Adipose tissue (tissue), 3 donors: ENCODE measurements at regions not wholly inside any gene's neighbourhood (a gene's known extent, or its start where the extent isn't known, plus 50 kb on each side); places are given as distances from the start of the nearest gene placed in this dataset.
A peak's percentile ranks its signal among the peaks of the same experiment; 100 is the strongest.
"Not testable (repeated sequence)": the region's sequence is repeated elsewhere in the genome, so short reads cannot be mapped to it uniquely, and the experiment has no call there.

Experiments
- H3K27ac ChIP-seq: one replicate; pipeline ENCODE4 v1.5.1; 2013; ENCODE audit warnings: low read depth, low read length
- WGBS, 3 donors: extraction: QIAGEN DNeasy Blood & Tissue Kit; methylation state at CpG; one replicate each; pipeline ENCODE4 v1.1.7; 2013; 5-methylcytosine and 5-hydroxymethylcytosine counted together
- donor health status: healthy with polysubstance abuse.
- donor health status: Bipolar disorder and iron deficiency.
- donor health status: healthy.

- H3K27ac ChIP-seq, result no peak overlapping the region
- WGBS, 3 donors, result 24 to 47% (median 24%) methylated on average over 3 of the region's 3 CpGs
Observed at GRCh38 chr15:49706805-49707204, 86.0 kb downstream of the DTWD1 start.

DNA sequence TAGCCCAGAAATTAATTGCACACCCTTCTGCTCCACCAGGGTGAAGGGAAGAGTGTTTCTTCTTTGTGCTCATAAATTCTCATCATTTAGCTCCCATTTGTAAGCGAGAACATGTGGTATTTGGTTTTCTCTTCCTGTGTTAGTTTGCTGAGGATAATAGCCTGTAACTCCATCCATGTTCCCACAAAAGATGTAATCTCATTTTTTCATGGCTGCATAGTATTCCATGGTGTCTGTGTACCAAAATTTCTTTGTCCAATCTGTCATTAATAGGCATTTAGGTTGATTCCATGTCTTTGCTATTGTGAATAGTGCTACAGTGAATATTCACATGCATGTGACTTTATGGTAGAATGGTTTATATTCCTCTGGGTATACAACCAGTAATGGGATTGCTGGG, 86.8 kb downstream of the DTWD1 start:
- H3K27ac ChIP-seq, result no peak overlapping the region
- 71 to 84% (median 77%) methylated on average over 1 of the region's 1 CpG for WGBS, 3 donors

- no peak overlapping the region for H3K27ac ChIP-seq
- 85 to 96% (median 90%) methylated on average over 1 of the region's 1 CpG for WGBS, 3 donors
Observed at GRCh38 chr15:49709646-49710214, 88.9 kb downstream of the DTWD1 start.

GRCh38 chr15:49712162-49712561, 91.3 kb downstream of the DTWD1 start:
- no peak overlapping the region for H3K27ac ChIP-seq
- WGBS, 3 donors, result 77 to 82% (median 80%) methylated on average over 3 of the region's 3 CpGs

DNA sequence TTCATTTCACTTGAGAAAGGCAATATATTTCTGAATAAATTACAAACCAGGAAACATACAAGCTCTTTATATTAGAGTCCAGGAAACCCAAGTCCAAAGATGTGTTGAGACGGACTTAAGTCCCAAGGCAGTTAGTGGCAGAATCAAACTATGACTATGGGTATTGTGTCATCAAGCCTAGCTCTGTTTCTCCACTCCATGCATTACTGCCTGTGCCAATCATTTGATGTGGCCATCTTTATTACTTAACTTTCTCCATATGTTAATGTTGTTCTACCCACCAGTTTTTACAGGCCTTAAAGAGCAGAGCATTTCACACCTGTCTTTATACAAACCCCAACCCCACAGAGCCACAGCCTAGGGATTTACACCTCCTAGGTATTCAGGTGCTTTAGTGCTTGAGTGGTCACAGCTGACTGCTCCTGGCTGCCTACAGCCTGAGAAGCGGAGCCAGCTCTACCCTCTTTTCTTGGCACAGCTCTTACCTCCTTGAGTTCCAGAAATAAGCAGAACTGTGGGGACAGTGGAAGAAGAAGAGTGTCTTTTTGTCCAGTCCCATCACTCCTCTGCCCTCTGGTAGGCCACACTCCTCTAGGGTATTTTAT, 92.1 kb downstream of the DTWD1 start:
- 70 to 85% (median 70%) methylated on average over 2 of the region's 2 CpGs for WGBS, 3 donors
- H3K27ac ChIP-seq, result no peak overlapping the region

- WGBS, 3 donors, result 78 to 88% (median 80%) methylated on average over 1 of the region's 1 CpG
- no peak overlapping the region for H3K27ac ChIP-seq
Observed at GRCh38 chr15:49715211-49715610, 94.4 kb downstream of the DTWD1 start.

DNA sequence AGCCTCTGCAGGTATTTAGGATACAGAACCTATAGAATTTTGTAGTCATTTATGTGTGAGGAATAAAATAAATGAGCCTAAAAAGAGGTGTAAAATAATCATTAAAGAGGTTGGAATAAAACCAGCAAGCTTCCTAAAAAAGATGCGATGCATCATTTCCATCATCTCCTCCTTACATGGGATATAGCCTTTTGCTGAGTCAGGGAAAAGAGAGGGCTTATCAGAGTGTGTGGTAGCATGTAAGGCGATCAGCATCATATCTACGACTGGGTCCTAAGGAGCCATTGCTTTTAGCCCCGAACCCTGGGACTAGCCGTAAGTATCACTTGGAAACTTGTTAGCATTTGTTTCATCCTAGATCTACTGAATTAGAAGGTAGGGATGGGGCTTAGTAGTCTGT, 94.9 kb downstream of the DTWD1 start:
- H3K27ac ChIP-seq, result no peak overlapping the region
- 86 to 94% (median 92%) methylated on average over 5 of the region's 5 CpGs for WGBS, 3 donors

DNA sequence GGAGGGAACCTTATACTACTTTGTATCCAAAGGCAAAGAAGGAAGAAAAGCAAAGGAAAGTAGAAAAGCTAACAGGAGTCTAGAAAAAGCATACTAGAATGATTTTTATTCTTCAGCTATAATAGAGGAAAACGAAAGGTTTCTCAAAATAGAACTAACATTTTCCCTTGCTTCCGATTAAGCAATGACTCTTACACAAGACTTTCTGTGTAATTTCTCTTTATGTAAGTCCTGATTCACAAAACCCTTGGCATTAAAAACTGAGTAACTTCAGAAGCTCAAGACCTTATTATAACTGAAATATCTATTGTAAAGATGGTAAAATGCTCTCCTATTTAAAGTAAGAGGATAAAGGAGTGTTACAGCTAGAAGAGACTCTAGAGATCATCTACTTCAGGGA, 97.4 kb downstream of the DTWD1 start:
- WGBS, 3 donors, result 22 to 81% (median 28%) methylated on average over 2 of the region's 2 CpGs
- H3K27ac ChIP-seq, result no peak overlapping the region

- WGBS, 3 donors, result 59 to 76% (median 68%) methylated on average over 3 of the region's 3 CpGs
- peak overlapping the region; percentile 77 for H3K27ac ChIP-seq
Observed at GRCh38 chr15:49718846-49719245, 98.0 kb downstream of the DTWD1 start.

GRCh38 chr15:49720261-49720660, 99.4 kb downstream of the DTWD1 start:
- WGBS, 3 donors, result 44 to 68% (median 66%) methylated on average over 3 of the region's 3 CpGs
- no peak overlapping the region for H3K27ac ChIP-seq

- no peak overlapping the region for H3K27ac ChIP-seq
- 90 to 100% (median 97%) methylated on average over 1 of the region's 1 CpG for WGBS, 3 donors
Observed at GRCh38 chr15:49721091-49721490, 100.2 kb downstream of the DTWD1 start.

- no peak overlapping the region for H3K27ac ChIP-seq
- 83 to 97% (median 96%) methylated on average over 1 of the region's 1 CpG for WGBS, 3 donors
Observed at GRCh38 chr15:49721621-49722020, 100.8 kb downstream of the DTWD1 start.

DNA sequence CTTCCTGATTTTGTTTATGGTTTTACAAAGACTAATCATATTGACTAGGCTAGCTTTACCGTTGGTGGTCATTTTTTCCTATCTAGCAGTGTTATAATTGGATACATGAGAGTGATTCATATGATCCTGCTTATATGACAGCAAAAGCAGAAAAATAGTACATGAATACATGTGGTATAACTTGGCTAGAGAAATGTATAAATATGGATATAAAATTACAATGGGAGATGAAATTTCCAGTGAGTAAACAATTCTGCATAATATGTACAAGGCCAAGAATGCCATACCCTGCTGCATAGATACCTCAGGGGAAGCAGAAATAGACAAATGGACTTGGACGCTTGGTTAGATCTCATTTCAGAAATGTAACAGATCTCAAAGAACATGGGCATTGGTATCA, 103.1 kb downstream of the DTWD1 start:
- 85 to 94% (median 91%) methylated on average over 2 of the region's 2 CpGs for WGBS, 3 donors
- H3K27ac ChIP-seq, result no peak overlapping the region

DNA sequence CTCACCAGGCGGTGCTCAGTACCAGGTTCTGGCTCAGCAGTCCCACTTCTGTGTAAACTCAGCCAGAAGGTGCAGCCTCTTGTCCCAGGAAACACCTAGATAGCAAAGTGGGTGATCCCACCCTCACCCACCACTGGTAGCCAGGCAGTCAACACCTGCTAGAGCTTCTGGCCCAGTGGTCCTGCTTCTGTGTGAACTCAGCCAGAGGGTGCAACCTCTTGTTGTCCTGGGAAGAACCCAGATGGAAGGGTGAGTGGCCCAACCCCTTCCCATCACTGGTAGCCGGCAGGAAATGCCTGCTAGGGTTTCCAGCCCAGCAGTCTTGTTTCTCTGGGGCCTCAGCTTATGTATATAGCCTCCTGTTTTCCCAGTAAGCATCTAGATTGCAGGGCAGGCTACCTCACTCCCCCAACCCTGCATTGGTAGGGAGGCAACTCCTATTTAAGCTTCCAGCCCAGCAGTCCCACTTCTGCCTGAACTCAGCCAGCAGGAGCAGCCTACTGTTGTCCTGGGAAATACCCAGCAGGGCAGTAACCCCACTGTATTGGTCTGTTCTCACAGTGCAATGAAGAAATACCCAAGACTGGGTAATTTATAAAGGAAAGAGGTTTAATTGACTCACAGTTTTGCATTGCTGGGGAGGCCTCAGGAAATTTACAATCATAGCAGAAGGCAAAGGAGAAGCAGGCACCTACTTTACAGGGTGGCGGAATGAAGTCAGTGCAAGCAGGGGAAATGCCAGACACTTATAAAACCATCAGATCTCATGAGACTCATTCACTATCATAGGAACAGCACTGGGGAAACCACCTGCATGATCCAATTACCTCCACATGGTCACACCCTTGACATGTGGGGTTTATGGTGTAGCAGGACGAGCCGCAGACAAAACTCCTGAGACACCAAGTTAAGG, 110.6 kb downstream of the DTWD1 start:
- WGBS, 3 donors, result 75 to 90% (median 88%) methylated on average over 5 of the region's 5 CpGs
- no peak overlapping the region for H3K27ac ChIP-seq

- H3K27ac ChIP-seq, result not testable (repeated sequence)
- WGBS, 3 donors, result 76 to 87% (median 84%) methylated on average over 10 of the region's 10 CpGs
Observed at GRCh38 chr15:49732109-49732508, 111.3 kb downstream of the DTWD1 start.

GRCh38 chr15:49734089-49734488, 113.2 kb downstream of the DTWD1 start:
- not testable (repeated sequence) for H3K27ac ChIP-seq
- WGBS, 3 donors, result 59 to 98% (median 96%) methylated on average over 1 of the region's 1 CpG

DNA sequence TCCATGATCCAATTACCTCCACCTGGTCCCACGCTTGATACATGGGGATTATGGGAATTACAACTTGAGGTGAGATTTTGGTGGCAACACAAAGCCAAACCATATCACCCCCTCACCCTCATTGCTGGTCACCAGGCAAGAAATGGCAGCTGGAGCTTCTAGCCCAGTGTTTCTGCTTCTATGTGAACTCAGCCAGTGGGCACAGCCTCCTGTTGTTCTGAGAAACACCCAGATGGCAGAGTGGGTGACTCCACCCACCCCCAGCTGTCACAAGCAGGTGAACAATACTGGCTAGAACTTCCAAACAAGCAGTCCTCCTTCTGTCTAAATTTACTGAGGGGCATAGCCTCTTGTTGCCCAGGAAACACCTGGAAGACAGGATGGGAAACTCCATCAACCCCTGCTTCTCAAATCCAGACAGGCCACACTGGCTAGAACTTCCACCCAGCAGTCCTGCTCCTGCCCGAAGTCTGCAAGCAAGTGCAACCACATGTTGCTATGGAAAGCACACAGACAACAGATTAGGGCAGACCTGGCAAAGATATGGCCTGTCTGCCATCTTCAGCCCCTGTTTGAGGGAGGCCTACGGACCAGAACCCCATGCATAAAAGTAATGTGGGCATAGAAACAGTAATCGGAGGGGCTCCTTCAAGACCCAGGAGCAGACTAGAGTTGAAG, 114.1 kb downstream of the DTWD1 start:
- H3K27ac ChIP-seq, result no peak overlapping the region
- WGBS, 3 donors, result 71 to 93% (median 92%) methylated on average over 4 of the region's 4 CpGs

- H3K27ac ChIP-seq, result no peak overlapping the region
Observed at GRCh38 chr15:49737127-49737526, 116.3 kb downstream of the DTWD1 start.

- H3K27ac ChIP-seq, result no peak overlapping the region
Observed at GRCh38 chr15:49741712-49742111, 120.9 kb downstream of the DTWD1 start.
